HepG2 (cell line): ENCODE measurements at regions not wholly inside any gene's neighbourhood (a gene's known extent, or its start where the extent isn't known, plus 50 kb on each side); places are given as distances from the start of the nearest gene placed in this dataset.

Source experiments
- ATAC-seq: fragments of 200-7000 bp; cut with Tn5 transposase; 3 replicates; pipeline ENCODE4 v1.9.1; 2020; ENCODE audit warnings: mild to moderate bottlenecking, moderate library complexity
- BruUV-seq: library from RNA; stranded (reverse); fragments of 400-500 nt; replicated peaks from 2 replicates; lab custom pipeline; 2021; lab: Mats Ljungman, UMichigan
- CTCF ChIA-PET: fragments of 300-600 bp; formaldehyde crosslinking; extraction: SDS; loops from one replicate; lab custom pipeline; 2021; ENCODE audit warnings: low total read pairs, inconsistent platforms, low intra/inter-chr PET ratio; lab: Yijun Ruan, JAX
- POLR2A ChIA-PET: fragments of 350-600 bp; sonication (Branson Sonifier 250); formaldehyde crosslinking; loops from one replicate; lab custom pipeline; 2020; ENCODE audit warnings: antibody characterized with exemption, inconsistent platforms; lab: Yijun Ruan, JAX
- DNase-seq: peaks from one replicate; pipeline ENCODE4 v3.0.0-alpha.2; 2015; ENCODE audit warnings: low spot score
- FAIRE-seq: peaks from 3 replicates; lab custom pipeline; 2011; peaks lifted over from hg19 to GRCh38; lab: Jason Lieb, UNC
- H2AFZ ChIP-seq: one replicate; pipeline ENCODE4 v1.6.1; 2011; ENCODE audit warnings: low read length, inconsistent platforms
- H3K27ac ChIP-seq: fragments of 300-600 bp; 3 replicates; pipeline ENCODE4 v1.8.0; 2011; ENCODE audit warnings: mixed run types, mild to moderate bottlenecking, mixed read lengths, low read length, inconsistent platforms; ENCODE audit not compliant: insufficient read depth; ENCODE audit errors: extremely low read length
- H3K27me3 ChIP-seq, 2 experiments: fragments of 200-600 bp in 1 of 2; 2 replicates in 1 of 2; 3 replicates in 1 of 2; pipeline versions ENCODE4 v1.6.0 to v1.8.0; 2011; ENCODE audit warnings: low read length in 2 of 2, mild to moderate bottlenecking in 2 of 2, moderate library complexity in 2 of 2, inconsistent platforms in 1 of 2; ENCODE audit not compliant: insufficient read depth in 2 of 2, control insufficient read depth in 1 of 2
- H3K36me3 ChIP-seq, 2 experiments: fragments of 200-600 bp in 1 of 2; replicated peaks in 1 of 2; 2 replicates in 1 of 2; 3 replicates in 1 of 2; pipeline versions ENCODE4 v1.5.1 to v1.8.0; 2011; ENCODE audit warnings: low read length in 2 of 2, inconsistent platforms in 1 of 2; ENCODE audit not compliant: insufficient read depth in 2 of 2, control insufficient read depth in 1 of 2
- H3K4me1 ChIP-seq: 2 replicates; pipeline ENCODE4 v1.5.1; 2012; ENCODE audit warnings: low read length, inconsistent platforms; ENCODE audit not compliant: insufficient read depth
- H3K4me2 ChIP-seq: 2 replicates; pipeline ENCODE4 v1.6.0; 2011; ENCODE audit warnings: low read depth, low read length, inconsistent platforms
- H3K4me3 ChIP-seq, 3 experiments: fragments of 200-600 bp in 1 of 3; sonication (generic), shearing (Covaris generic) in 1 of 3; replicated peaks in 1 of 3; 2 replicates each; pipeline ENCODE4 v1.5.1; 2011 to 2016; ENCODE audit warnings: low read length in 3 of 3, inconsistent platforms in 2 of 3, low read depth in 2 of 3, mild to moderate bottlenecking in 2 of 3, control low read depth in 1 of 3, mixed read lengths in 1 of 3; ENCODE audit not compliant: insufficient read depth in 1 of 3
- H3K79me2 ChIP-seq: one replicate; pipeline ENCODE4 v1.6.1; 2011; ENCODE audit warnings: low read length, inconsistent platforms; ENCODE audit not compliant: insufficient read depth
- H3K9ac ChIP-seq: 2 replicates; pipeline ENCODE4 v1.6.0; 2011; ENCODE audit warnings: mild to moderate bottlenecking, low read depth, low read length, inconsistent platforms; ENCODE audit not compliant: insufficient read depth
- H3K9me3 ChIP-seq: 2 replicates; pipeline ENCODE4 v1.5.1; 2012; ENCODE audit warnings: mild to moderate bottlenecking, low read length
- H4K20me1 ChIP-seq: 2 replicates; pipeline ENCODE4 v1.6.0; 2011; ENCODE audit warnings: inconsistent platforms, mild to moderate bottlenecking, low read length, moderate library complexity; ENCODE audit not compliant: insufficient read depth
- AKNA ChIP-seq: sonication (generic); formaldehyde crosslinking; IDR thresholded peaks from 2 replicates; pipeline ENCODE4 v1.4.0; 2020; ENCODE audit warnings: missing genetic modification reagents, borderline replicate concordance
- CHD2 ChIP-seq: IDR thresholded peaks from 2 replicates; pipeline ENCODE4 v1.6.1; 2011; ENCODE audit warnings: low read depth, low read length, improper control_type of control experiment
- ISL2 ChIP-seq: sonication (generic); formaldehyde crosslinking; IDR thresholded peaks from 2 replicates; pipeline ENCODE4 v1.5.0; 2020; ENCODE audit warnings: missing genetic modification reagents
- KDM4B ChIP-seq: sonication (generic); formaldehyde crosslinking; IDR thresholded peaks from 2 replicates; pipeline ENCODE4 v1.4.0; 2020; ENCODE audit warnings: missing genetic modification reagents
- MAFF ChIP-seq: IDR thresholded peaks from 2 replicates; pipeline ENCODE4 v1.6.1; 2011; ENCODE audit warnings: low read depth, low read length, improper control_type of control experiment
- NR2F6 ChIP-seq, 2 experiments: IDR thresholded peaks; 2 replicates each; pipeline ENCODE4 v1.6.1; 2016; ENCODE audit warnings: antibody characterized with exemption in 1 of 2, mild to moderate bottlenecking in 1 of 2
- PCBP2 ChIP-seq: fragments of 200-400 bp; formaldehyde crosslinking; optimal IDR thresholded peaks from 2 replicates; pipeline ENCODE3; 2018; ENCODE audit warnings: low read length, low read depth; ENCODE audit not compliant: poor library complexity, severe bottlenecking
- RBFOX2 ChIP-seq: fragments of 200-400 bp; formaldehyde crosslinking; IDR thresholded peaks from 2 replicates; pipeline ENCODE4 v1.6.1; 2017; ENCODE audit warnings: low read depth, mild to moderate bottlenecking, low read length
- SALL1 ChIP-seq: sonication (generic); formaldehyde crosslinking; IDR thresholded peaks from 2 replicates; pipeline ENCODE4 v1.8.0; 2022; ENCODE audit warnings: mild to moderate bottlenecking, missing genetic modification reagents
- STAT5B ChIP-seq: sonication (generic); formaldehyde crosslinking; IDR thresholded peaks from 2 replicates; pipeline ENCODE4 v1.4.0; 2020; ENCODE audit warnings: missing genetic modification reagents
- STAT6 ChIP-seq: sonication (generic); formaldehyde crosslinking; IDR thresholded peaks from 2 replicates; pipeline ENCODE4 v1.4.0; 2020; ENCODE audit warnings: missing genetic modification reagents, mild to moderate bottlenecking, borderline replicate concordance
- TBL1XR1 ChIP-seq: fragments of 150-350 bp; IDR thresholded peaks from 2 replicates; pipeline ENCODE4 v1.6.1; 2014; ENCODE audit warnings: borderline replicate concordance, low read length; ENCODE audit not compliant: partially characterized antibody
- ZMAT3 ChIP-seq: sonication (generic); formaldehyde crosslinking; conservative IDR thresholded peaks from 2 replicates; pipeline ENCODE4 v1.7.0; 2021; ENCODE audit warnings: missing genetic modification reagents
- ZNF180 ChIP-seq: sonication (generic); formaldehyde crosslinking; IDR thresholded peaks from 2 replicates; pipeline ENCODE4 v1.4.0; 2020; ENCODE audit warnings: low read depth, missing genetic modification reagents, borderline replicate concordance
- ZNF296 ChIP-seq: sonication (generic); formaldehyde crosslinking; conservative IDR thresholded peaks from 2 replicates; pipeline ENCODE4 v1.5.0; 2020; ENCODE audit warnings: mild to moderate bottlenecking, missing genetic modification reagents
- ZNF30 ChIP-seq: sonication (generic); formaldehyde crosslinking; IDR thresholded peaks from 2 replicates; pipeline ENCODE4 v1.5.0; 2020; ENCODE audit warnings: mild to moderate bottlenecking, missing genetic modification reagents
- ZNF33A ChIP-seq: sonication (generic); formaldehyde crosslinking; IDR thresholded peaks from 2 replicates; pipeline ENCODE4 v1.5.1; 2020; ENCODE audit warnings: missing genetic modification reagents, mild to moderate bottlenecking, moderate library complexity, borderline replicate concordance
- ZNF484 ChIP-seq: sonication (generic); formaldehyde crosslinking; IDR thresholded peaks from 2 replicates; pipeline ENCODE4 v1.5.1; 2020; ENCODE audit warnings: mild to moderate bottlenecking, low read depth, missing genetic modification reagents, borderline replicate concordance
- ZNF563 ChIP-seq: sonication (generic); formaldehyde crosslinking; IDR thresholded peaks from 2 replicates; pipeline ENCODE4 v1.8.0; 2022; ENCODE audit warnings: mild to moderate bottlenecking, moderate library complexity, missing genetic modification reagents
- ZNF576 ChIP-seq: sonication (generic); formaldehyde crosslinking; IDR thresholded peaks from 2 replicates; pipeline ENCODE4 v1.4.0; 2020; ENCODE audit warnings: mild to moderate bottlenecking, missing genetic modification reagents
- WGBS: methylation state at CpG from one replicate; pipeline ENCODE4 v1.1.6; 2017; ENCODE audit warnings: low lambda C conversion rate; 5-methylcytosine and 5-hydroxymethylcytosine counted together
- in situ Hi-C: cut with HindIII; loops from 2 replicates; pipeline ENCODE4 v1.10.0; 2017; ENCODE audit warnings: low pct_unique_long_range_greater_than_20kb; ENCODE audit not compliant: extremely low pct_ligation_motif_present
- intact Hi-C: fragments of 100-400 bp; cut with micrococcal nuclease; formaldehyde crosslinking; loops from one replicate; pipeline ENCODE4 v1.10.0; 2022; ENCODE audit not compliant: unreplicated experiment

GRCh38 chr11:26234451-26234850 lies 97.5 kb upstream of the ANO3 start:
- Histone ChIP-seq H3K27ac (no peak overlapping the region), H4K20me1 (no peaks in the 10 kb centered on the region), H2AFZ (no peak overlapping the region), H3K4me2 (no peak overlapping the region), H3K27me3 (no peaks in the 10 kb centered on the region; a peak in 1 of 5 replicates), H3K9ac (no peak overlapping the region)
- no TSS peak for BruUV-seq
- FAIRE-seq (no peak), ATAC-seq (no peak), DNase-seq (no peak)
- intact Hi-C loops: no loop called here
- POLR2A ChIA-PET: no interaction called here
- TF ChIP-seq KDM4B: no peak
- no peak for TF ChIP-seq ZNF30 (CRISPR knock-in tag)
- TF ChIP-seq SALL1 (CRISPR knock-in tag): no peak
- TF ChIP-seq TBL1XR1: no peak
- no peak for TF ChIP-seq ZNF563
- no peak for TF ChIP-seq NR2F6 (IDR thresholded peaks at IDR 0.05)
- no peak for TF ChIP-seq NR2F6 (CRISPR knock-in tag; IDR thresholded peaks at IDR 0.05)
- TF ChIP-seq STAT5B (CRISPR knock-in tag): no peak
- TF ChIP-seq ZMAT3 (CRISPR knock-in tag): no peak
- no peak for TF ChIP-seq MAFF
- no peak for TF ChIP-seq ZNF180
- TF ChIP-seq RBFOX2: no peak
- TF ChIP-seq PCBP2: no peak
- no peak for TF ChIP-seq ZNF576
- no peak for TF ChIP-seq ZNF33A (CRISPR knock-in tag)
- no peak for TF ChIP-seq ZNF484
- TF ChIP-seq CHD2: no peak
- no peak for TF ChIP-seq ISL2 (CRISPR knock-in tag)
- no peak for TF ChIP-seq STAT6 (CRISPR knock-in tag)
- no peak for TF ChIP-seq ZNF296 (CRISPR knock-in tag)
- TF ChIP-seq AKNA (CRISPR knock-in tag): no peak
- TF ChIP-seq, all 625 proteins: peak for 0
- CTCF ChIA-PET: no interaction called here
- WGBS: 0% methylated on average over 1 of the region's 1 CpG
- no peak overlapping the region for H3K4me3 ChIP-seq
- H3K9me3 ChIP-seq: no peaks in the 10 kb centered on the region
- no peaks in the 10 kb centered on the region for H3K4me1 ChIP-seq
- no peaks in the 10 kb centered on the region for H3K36me3 ChIP-seq
- in situ Hi-C loops: no loop called here
- H3K79me2 ChIP-seq: no peaks in the 10 kb centered on the region
